Astrocyte of the cerebellum (primary cell): ENCODE measurements at regions not wholly inside any gene's neighbourhood (a gene's known extent, or its start where the extent isn't known, plus 50 kb on each side); places are given as distances from the start of the nearest gene placed in this dataset.

Experiments used
- DNase-seq: peaks from one replicate; pipeline ENCODE4 v3.0.0-alpha.2; 2011; ENCODE audit warnings: low read depth
- H3K4me3 ChIP-seq: 2 replicates; pipeline ENCODE4 v1.5.1; 2011; ENCODE audit warnings: mild to moderate bottlenecking, low read depth, low read length, moderate library complexity
- CTCF ChIP-seq: IDR thresholded peaks from 2 replicates; pipeline ENCODE4 v1.5.1; 2012; ENCODE audit warnings: low read length, low read depth, moderate library complexity, mild to moderate bottlenecking; ENCODE audit errors: missing control alignments
- in situ Hi-C: cut with HindIII; loops from 2 replicates; pipeline ENCODE4 v1.10.0; 2017; ENCODE audit warnings: low sequenced_read_pairs

GRCh38 chr18:75551071-75551470 is 123.6 kb upstream of the SMIM21 start:
- no peak for DNase-seq
- in situ Hi-C loops = no loop called here
- H3K4me3 ChIP-seq = no peak overlapping the region
- TF ChIP-seq CTCF = no peak

- TF ChIP-seq CTCF = no peak
- DNase-seq = no peak
- no peak overlapping the region for H3K4me3 ChIP-seq
- in situ Hi-C loops = no loop called here
Observed at GRCh38 chr18:75548353-75548905, 120.9 kb upstream of the SMIM21 start.

GRCh38 chr18:75546964-75547363 is 119.5 kb upstream of the SMIM21 start:
- no peak for TF ChIP-seq CTCF
- H3K4me3 ChIP-seq = no peak overlapping the region
- in situ Hi-C loops = no loop called here
- no peak for DNase-seq

- TF ChIP-seq CTCF = no peak
- DNase-seq = no peak
- in situ Hi-C loops = no loop called here
- no peak overlapping the region for H3K4me3 ChIP-seq
Observed at GRCh38 chr18:75545189-75545588, 117.7 kb upstream of the SMIM21 start.

- no peak overlapping the region for H3K4me3 ChIP-seq
- no peak for TF ChIP-seq CTCF
- no peak for DNase-seq
- in situ Hi-C loops = no loop called here
Observed at GRCh38 chr18:75544496-75544895, 117.0 kb upstream of the SMIM21 start.

- no peak for TF ChIP-seq CTCF
- no peak overlapping the region for H3K4me3 ChIP-seq
- in situ Hi-C loops = no loop called here
- no peak for DNase-seq
Observed at GRCh38 chr18:75544051-75544481, 116.6 kb upstream of the SMIM21 start.
